ENCODE measurements at regions not wholly inside any gene's neighbourhood (a gene's known extent, or its start where the extent isn't known, plus 50 kb on each side); places are given as distances from the start of the nearest gene placed in this dataset.

- no peak for TF ChIP-seq POLR2A (IDR thresholded peaks at IDR 0.05)
- TF ChIP-seq POLR2AphosphoS5 (IDR thresholded peaks at IDR 0.05; ENCODE audit: insufficient read depth in 1 of 2, low read depth in 1 of 2), result no peak
- TF ChIP-seq, protein P1, sequence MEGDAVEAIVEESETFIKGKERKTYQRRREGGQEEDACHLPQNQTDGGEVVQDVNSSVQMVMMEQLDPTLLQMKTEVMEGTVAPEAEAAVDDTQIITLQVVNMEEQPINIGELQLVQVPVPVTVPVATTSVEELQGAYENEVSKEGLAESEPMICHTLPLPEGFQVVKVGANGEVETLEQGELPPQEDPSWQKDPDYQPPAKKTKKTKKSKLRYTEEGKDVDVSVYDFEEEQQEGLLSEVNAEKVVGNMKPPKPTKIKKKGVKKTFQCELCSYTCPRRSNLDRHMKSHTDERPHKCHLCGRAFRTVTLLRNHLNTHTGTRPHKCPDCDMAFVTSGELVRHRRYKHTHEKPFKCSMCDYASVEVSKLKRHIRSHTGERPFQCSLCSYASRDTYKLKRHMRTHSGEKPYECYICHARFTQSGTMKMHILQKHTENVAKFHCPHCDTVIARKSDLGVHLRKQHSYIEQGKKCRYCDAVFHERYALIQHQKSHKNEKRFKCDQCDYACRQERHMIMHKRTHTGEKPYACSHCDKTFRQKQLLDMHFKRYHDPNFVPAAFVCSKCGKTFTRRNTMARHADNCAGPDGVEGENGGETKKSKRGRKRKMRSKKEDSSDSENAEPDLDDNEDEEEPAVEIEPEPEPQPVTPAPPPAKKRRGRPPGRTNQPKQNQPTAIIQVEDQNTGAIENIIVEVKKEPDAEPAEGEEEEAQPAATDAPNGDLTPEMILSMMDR (IDR thresholded peaks at IDR 0.05), result no peak
- DNase-seq (ENCODE audit: extremely low spot score in 2 of 2), result no peak
- Histone ChIP-seq H3K4me1 (peaks cover 58% of the 10 kb centered on the region), H3K27me3 (no peaks in the 10 kb centered on the region), H3K36me3 (no peaks in the 10 kb centered on the region), H3K27ac (no peak overlapping the region), H3K9me3 (no peaks in the 10 kb centered on the region), H3K4me3 (no peak overlapping the region)
- intact Hi-C loops (cut with DNase I), result no loop called here
Measured at GRCh38 chr16:85307552-85308364, 195.5 kb upstream of the CIBAR2 start.

DNA sequence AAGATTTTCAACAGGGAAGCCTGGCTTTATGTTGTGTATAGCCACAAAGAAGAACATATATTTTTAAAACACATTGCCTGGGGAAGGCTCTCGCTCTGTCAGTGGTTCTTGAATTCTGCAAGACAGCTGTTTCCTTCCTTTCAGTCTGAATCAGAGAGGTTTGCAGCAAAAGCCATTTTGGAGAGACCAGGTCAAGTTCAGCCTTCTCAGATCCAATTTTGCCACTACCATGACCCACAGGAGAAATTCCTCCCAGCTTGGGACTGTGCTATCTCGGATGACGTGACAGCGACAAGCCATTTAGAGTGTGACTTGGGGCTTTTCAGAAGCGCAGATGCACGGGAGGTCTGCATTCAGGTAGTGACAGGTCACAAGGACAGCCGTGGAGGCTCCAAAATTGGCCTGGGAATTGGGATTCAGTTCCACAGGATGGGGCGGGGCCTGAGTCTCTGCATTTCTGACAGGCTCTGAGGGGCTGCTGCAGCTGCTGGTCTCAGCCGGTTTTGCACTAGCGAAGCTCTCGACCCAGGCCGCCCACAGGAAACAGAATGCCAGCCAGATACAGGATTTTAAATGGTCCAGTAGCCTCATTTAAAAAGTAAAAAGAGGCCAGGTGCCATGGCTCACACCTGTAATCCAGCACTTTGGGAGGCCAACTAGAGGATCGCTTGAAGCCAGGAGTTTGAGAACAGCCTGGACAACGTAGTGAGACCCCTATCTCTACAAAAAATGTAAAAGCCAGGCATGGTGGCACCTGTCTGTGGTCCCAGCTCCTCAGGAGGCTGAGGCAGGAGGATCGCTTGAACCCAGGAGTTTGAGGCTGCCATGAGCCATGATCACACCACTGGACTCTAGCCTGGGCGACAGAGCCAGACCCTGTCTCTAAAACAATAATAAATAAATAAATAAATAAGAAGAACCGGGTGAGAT, 196.6 kb upstream of the CIBAR2 start:
- no peaks in the 10 kb centered on the region for H3K27me3 ChIP-seq
- no peak for DNase-seq (ENCODE audit: extremely low spot score in 2 of 2)

GRCh38 chr16:85309656-85310587, 197.7 kb upstream of the CIBAR2 start:
- peaks cover 64% of the 10 kb centered on the region for H3K4me1 ChIP-seq
- no peak for DNase-seq (ENCODE audit: extremely low spot score in 2 of 2)
- no peaks in the 10 kb centered on the region for H3K9me3 ChIP-seq
- H3K27ac ChIP-seq, result no peak overlapping the region
- no peaks in the 10 kb centered on the region for H3K27me3 ChIP-seq
- intact Hi-C loops (cut with DNase I), result no loop called here
- TF ChIP-seq, protein P1 (IDR thresholded peaks at IDR 0.05), result no peak
- peak in 1 of 2 donors; percentile 44 for TF ChIP-seq POLR2AphosphoS5 (IDR thresholded peaks at IDR 0.05; ENCODE audit: insufficient read depth in 1 of 2, low read depth in 1 of 2)
- no peaks in the 10 kb centered on the region for H3K36me3 ChIP-seq
- no peak overlapping the region for H3K4me3 ChIP-seq

More for the DNA sequence above, 196.6 kb upstream of the CIBAR2 start:
- TF ChIP-seq POLR2AphosphoS5 (IDR thresholded peaks at IDR 0.05; ENCODE audit: insufficient read depth in 1 of 2, low read depth in 1 of 2), result no peak
- TF ChIP-seq, protein P1 (IDR thresholded peaks at IDR 0.05), result no peak
- no peak for TF ChIP-seq POLR2A (IDR thresholded peaks at IDR 0.05)
- Histone ChIP-seq H3K27ac (no peak overlapping the region), H3K4me3 (no peak overlapping the region), H3K36me3 (no peaks in the 10 kb centered on the region), H3K9me3 (no peaks in the 10 kb centered on the region), H3K4me1 (peaks cover 60% of the 10 kb centered on the region)
- intact Hi-C loops (cut with DNase I), result no loop called here

DNA sequence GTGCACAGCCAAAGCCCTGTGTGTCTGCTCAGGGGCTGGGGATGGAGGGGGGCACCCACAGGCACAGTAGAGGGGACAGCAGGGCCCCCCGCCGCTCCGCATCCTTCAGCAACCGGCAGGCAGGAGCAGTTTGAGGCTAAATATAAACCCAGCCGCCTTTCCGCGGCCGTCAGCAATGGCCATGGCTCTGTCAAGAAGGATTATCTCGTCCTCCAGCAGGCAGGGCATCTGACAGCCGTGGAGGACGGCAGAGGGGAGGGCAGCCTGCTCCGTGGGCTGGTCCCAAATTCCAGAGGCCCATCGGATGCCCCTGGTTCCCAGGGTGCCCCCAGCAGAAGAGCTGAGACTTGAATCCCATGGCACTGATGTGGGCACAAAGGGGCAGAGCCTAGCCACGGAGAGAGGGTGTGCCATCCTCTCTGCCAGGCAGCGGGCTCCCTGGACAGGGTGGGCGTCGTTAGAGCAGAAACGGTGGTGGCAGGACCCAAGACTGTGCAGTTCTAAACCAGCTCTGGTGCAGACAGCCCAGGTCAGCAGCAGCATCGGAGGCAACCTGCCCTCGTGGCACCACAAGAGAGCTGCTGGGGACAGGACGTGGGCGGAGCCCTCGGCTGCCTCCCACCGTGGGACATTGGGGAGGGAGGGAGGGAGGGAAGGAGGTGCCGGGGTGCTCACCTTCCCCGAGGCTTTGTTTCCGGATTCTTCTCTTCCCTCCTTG, 198.8 kb upstream of the CIBAR2 start:
- peaks cover 53% of the 10 kb centered on the region for H3K4me1 ChIP-seq
- intact Hi-C loops (cut with DNase I), result no loop called here
- no peaks in the 10 kb centered on the region for H3K27me3 ChIP-seq
- DNase-seq (ENCODE audit: extremely low spot score in 2 of 2), result no peak
- H3K9me3 ChIP-seq, result no peaks in the 10 kb centered on the region
- no peaks in the 10 kb centered on the region for H3K36me3 ChIP-seq
- no peak overlapping the region for H3K27ac ChIP-seq
- no peak overlapping the region for H3K4me3 ChIP-seq
- TF ChIP-seq POLR2A (IDR thresholded peaks at IDR 0.05) (no peak), POLR2AphosphoS5 (IDR thresholded peaks at IDR 0.05; ENCODE audit: insufficient read depth in 1 of 2, low read depth in 1 of 2) (no peak)
- TF ChIP-seq, protein P1 (IDR thresholded peaks at IDR 0.05), result no peak

Measured in vagina (tissue), 2 donors.